Endothelial cell of umbilical vein (primary cell): ENCODE measurements at regions not wholly inside any gene's neighbourhood (a gene's known extent, or its start where the extent isn't known, plus 50 kb on each side); places are given as distances from the start of the nearest gene placed in this dataset.

ENCODE experiments used
- BruUV-seq: library from RNA; stranded (reverse); fragments of 400-500 nt; replicated peaks from 2 replicates; lab custom pipeline; 2021; lab: Mats Ljungman, UMichigan
- CTCF ChIA-PET: fragments of 300-600, 350-600 bp; sonication (Branson Sonifier 250); formaldehyde crosslinking; loops from one replicate; lab custom pipeline; 2021; ENCODE audit warnings: antibody characterized with exemption, inconsistent platforms; lab: Charles Lee
- POLR2A ChIA-PET: fragments of 300-600, 350-600 bp; sonication (Branson Sonifier 250); formaldehyde crosslinking; loops from one replicate; lab custom pipeline; 2021; ENCODE audit warnings: antibody characterized with exemption, inconsistent platforms; lab: Charles Lee
- DNase-seq: peaks from one replicate; pipeline ENCODE4 v3.0.0-alpha.2; 2011; ENCODE audit warnings: low read depth, low spot score
- FAIRE-seq: peaks from 2 replicates; lab custom pipeline; 2011; peaks lifted over from hg19 to GRCh38; lab: Jason Lieb, UNC
- H2AFZ ChIP-seq: 2 replicates; pipeline ENCODE4 v1.6.0; 2012; ENCODE audit warnings: low read depth, low read length, control low read depth, inconsistent platforms
- H3K27ac ChIP-seq: 2 replicates; pipeline ENCODE4 v1.5.1; 2011; ENCODE audit warnings: low read depth, mild to moderate bottlenecking, control low read depth, low read length, moderate library complexity; ENCODE audit not compliant: insufficient read depth
- H3K27me3 ChIP-seq, 2 experiments: 2 replicates each; pipeline versions ENCODE4 v1.6.0 to v1.6.1; 2011; ENCODE audit warnings: low read length in 2 of 2, mixed read lengths in 1 of 2; ENCODE audit not compliant: control insufficient read depth in 2 of 2, insufficient read depth in 2 of 2
- H3K36me3 ChIP-seq, 2 experiments: 2 replicates in 1 of 2; 3 replicates in 1 of 2; pipeline ENCODE4 v1.5.1; 2011; ENCODE audit warnings: low read length in 2 of 2, mild to moderate bottlenecking in 1 of 2, moderate library complexity in 1 of 2; ENCODE audit not compliant: control insufficient read depth in 2 of 2, insufficient read depth in 2 of 2; ENCODE audit errors: extremely low read depth in 1 of 2
- H3K4me1 ChIP-seq: 3 replicates; pipeline ENCODE4 v1.5.1; 2011; ENCODE audit warnings: mild to moderate bottlenecking, low read length; ENCODE audit not compliant: control insufficient read depth, insufficient read depth; ENCODE audit errors: extremely low read depth
- H3K4me2 ChIP-seq: 2 replicates; pipeline ENCODE4 v1.6.1; 2011; ENCODE audit warnings: low read length, control low read depth, mixed read lengths; ENCODE audit not compliant: insufficient read depth
- H3K4me3 ChIP-seq, 3 experiments: fragments of 200-600 bp in 1 of 3; sonication (generic), shearing (Covaris generic) in 1 of 3; replicated peaks in 1 of 3; 2 replicates each; pipeline ENCODE4 v1.5.1; 2011 to 2016; ENCODE audit warnings: control low read depth in 3 of 3, low read length in 3 of 3, mild to moderate bottlenecking in 2 of 3, inconsistent platforms in 1 of 3, low read depth in 1 of 3, moderate library complexity in 1 of 3; ENCODE audit not compliant: insufficient read depth in 1 of 3
- H3K79me2 ChIP-seq: 2 replicates; pipeline ENCODE4 v1.6.0; 2012; ENCODE audit warnings: low read length, inconsistent platforms; ENCODE audit not compliant: control insufficient read depth, insufficient read depth
- H3K9ac ChIP-seq: replicated peaks from 2 replicates; pipeline ENCODE3; 2011; ENCODE audit warnings: low read length, control low read depth; ENCODE audit not compliant: insufficient read depth; ENCODE audit errors: extremely low read depth
- H3K9me1 ChIP-seq: replicated peaks from 3 replicates; pipeline ENCODE4 v1.6.0; 2011; ENCODE audit warnings: mild to moderate bottlenecking, low read length; ENCODE audit not compliant: control insufficient read depth, insufficient read depth; ENCODE audit errors: extremely low read depth
- H3K9me3 ChIP-seq: replicated peaks from 2 replicates; pipeline ENCODE4 v1.5.1; 2012; ENCODE audit warnings: low read length, inconsistent platforms; ENCODE audit not compliant: control insufficient read depth, insufficient read depth
- H4K20me1 ChIP-seq: replicated peaks from 2 replicates; pipeline ENCODE3; 2011; ENCODE audit warnings: mild to moderate bottlenecking, low read length; ENCODE audit not compliant: control insufficient read depth, insufficient read depth; ENCODE audit errors: extremely low read depth
- EZH2 ChIP-seq: IDR thresholded peaks from 2 replicates; pipeline ENCODE4 v1.6.1; 2012; ENCODE audit warnings: borderline replicate concordance, low read depth, mild to moderate bottlenecking, moderate library complexity, low read length, inconsistent platforms; ENCODE audit not compliant: severe bottlenecking
- FOS ChIP-seq: IDR thresholded peaks from 2 replicates; pipeline ENCODE4 v1.6.1; 2011; ENCODE audit warnings: mild to moderate bottlenecking, low read length, moderate library complexity, borderline replicate concordance; ENCODE audit not compliant: insufficient read depth
- GATA2 ChIP-seq: IDR thresholded peaks from 2 replicates; pipeline ENCODE4 v1.7.0; 2011; ENCODE audit warnings: low read depth, mild to moderate bottlenecking, moderate library complexity, mixed read lengths, low read length; ENCODE audit not compliant: insufficient read length, insufficient read depth
- JUN ChIP-seq: IDR thresholded peaks from 2 replicates; pipeline ENCODE4 v1.6.1; 2011; ENCODE audit warnings: borderline replicate concordance, low read depth; ENCODE audit not compliant: insufficient read length, insufficient read depth
- MYC ChIP-seq: IDR thresholded peaks from one replicate; pipeline ENCODE4 v1.6.1; 2011; ENCODE audit warnings: mild to moderate bottlenecking, low read depth, low read length
- POLR2A ChIP-seq: IDR thresholded peaks from 2 replicates; pipeline ENCODE4 v1.6.1; 2012; ENCODE audit warnings: low read depth, mild to moderate bottlenecking, control low read depth, low read length
- POLR2AphosphoS5 ChIP-seq: IDR thresholded peaks from 2 replicates; pipeline ENCODE4 v1.6.1; 2012; ENCODE audit warnings: low read depth, mild to moderate bottlenecking, control low read depth, low read length, moderate library complexity; ENCODE audit not compliant: insufficient read depth
- dilution Hi-C: fragments of 300-500 bp; cut with MboI; formaldehyde crosslinking; loops from one replicate; pipeline ENCODE4 v1.15.0; 2019; ENCODE audit warnings: low sequenced_read_pairs; ENCODE audit not compliant: extremely low pct_ligation_motif_present
- intact Hi-C: fragments of 100-400 bp; cut with micrococcal nuclease; formaldehyde crosslinking; loops from one replicate; pipeline ENCODE4 v1.10.0; 2022
- TF ChIP-seq, protein P1 (sequence below): IDR thresholded peaks from 2 replicates; pipeline ENCODE4 v1.6.1; 2011; ENCODE audit not compliant: insufficient read depth, insufficient read length
- TF ChIP-seq, protein P2 (sequence below), 2 donors: IDR thresholded peaks; 1 replicate in 1 of 2; 2 replicates in 1 of 2; pipeline ENCODE4 v1.5.1; 2011; ENCODE audit warnings: low read length in 2 of 2, mild to moderate bottlenecking in 2 of 2, moderate library complexity in 2 of 2, control low read depth in 1 of 2, inconsistent platforms in 1 of 2, low read depth in 1 of 2; ENCODE audit not compliant: insufficient read depth in 1 of 2; ENCODE audit errors: extremely low read depth in 1 of 2

DNA sequence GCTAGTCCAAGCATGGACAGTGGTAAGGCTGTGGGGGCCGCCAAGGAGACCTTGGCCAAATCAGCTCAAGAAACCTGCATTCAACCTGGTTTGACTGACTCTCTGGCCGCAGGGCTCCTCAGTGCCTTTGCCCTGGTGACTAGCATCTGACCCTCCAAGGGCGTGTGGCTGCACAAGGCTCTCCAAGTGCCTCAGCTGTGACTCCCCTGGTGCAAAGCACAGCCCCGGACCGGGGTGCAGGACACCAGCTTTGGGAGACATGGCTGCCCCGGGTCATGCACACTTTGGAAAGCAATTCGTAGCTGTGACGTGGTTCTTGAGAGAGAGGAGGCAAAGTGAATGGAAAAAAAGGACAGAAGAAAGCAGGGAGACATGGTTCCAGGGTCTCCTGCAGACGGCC lies 245.2 kb upstream of the IRX2 start:
- BruUV-seq: no TSS peak
- DNase-seq (no peak), FAIRE-seq (no peak)
- no peaks in the 10 kb centered on the region for H3K27me3 ChIP-seq
- ChIA-PET POLR2A (no interaction called here), CTCF (no interaction called here)
- H3K36me3 ChIP-seq: no peaks in the 10 kb centered on the region
- H3K4me2 ChIP-seq: no peak overlapping the region
- H3K9me1 ChIP-seq: no peaks in the 10 kb centered on the region
- H3K9me3 ChIP-seq: peaks cover 9% of the 10 kb centered on the region
- no peak overlapping the region for H3K4me3 ChIP-seq
- no peaks in the 10 kb centered on the region for H3K4me1 ChIP-seq
- TF ChIP-seq EZH2 (no peak), POLR2AphosphoS5 (no peak)
- intact Hi-C loops (no loop called here), dilution Hi-C loops (no loop called here)
- H3K9ac ChIP-seq: no peak overlapping the region
- H2AFZ ChIP-seq: no peak overlapping the region
- no peaks in the 10 kb centered on the region for H3K79me2 ChIP-seq
- no peaks in the 10 kb centered on the region for H4K20me1 ChIP-seq
- H3K27ac ChIP-seq: no peak overlapping the region

DNA sequence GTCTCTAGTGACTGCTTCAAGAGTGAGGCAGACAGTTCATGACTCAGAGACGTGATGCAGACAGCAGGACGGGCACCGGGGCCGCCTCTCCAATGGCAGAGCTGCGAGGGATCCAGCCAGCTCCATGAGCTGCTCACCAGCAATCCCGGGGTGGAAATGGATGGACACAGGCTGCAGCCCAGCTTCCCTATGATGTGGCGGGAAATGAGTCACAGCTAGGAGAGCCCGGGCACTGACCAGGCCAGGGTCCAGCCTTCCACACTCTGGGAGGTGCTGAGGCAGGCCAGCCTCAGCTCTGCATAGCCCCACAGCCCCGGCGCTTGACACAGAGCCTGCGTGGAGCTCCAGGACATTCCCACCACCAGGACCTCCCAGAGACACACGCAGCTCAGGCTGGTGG lies 244.8 kb upstream of the IRX2 start:
- H3K4me2 ChIP-seq: no peak overlapping the region
- H3K27me3 ChIP-seq: no peaks in the 10 kb centered on the region
- no peaks in the 10 kb centered on the region for H3K9me1 ChIP-seq
- FAIRE-seq (no peak), DNase-seq (no peak)
- no peak overlapping the region for H3K9ac ChIP-seq
- intact Hi-C loops: no loop called here
- TF ChIP-seq JUN (no peak), EZH2 (no peak), POLR2A (no peak), FOS (no peak), GATA2 (no peak), POLR2AphosphoS5 (no peak), MYC (no peak)
- TF ChIP-seq, protein P1, sequence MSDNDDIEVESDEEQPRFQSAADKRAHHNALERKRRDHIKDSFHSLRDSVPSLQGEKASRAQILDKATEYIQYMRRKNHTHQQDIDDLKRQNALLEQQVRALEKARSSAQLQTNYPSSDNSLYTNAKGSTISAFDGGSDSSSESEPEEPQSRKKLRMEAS: no peak
- TF ChIP-seq, protein P2, sequence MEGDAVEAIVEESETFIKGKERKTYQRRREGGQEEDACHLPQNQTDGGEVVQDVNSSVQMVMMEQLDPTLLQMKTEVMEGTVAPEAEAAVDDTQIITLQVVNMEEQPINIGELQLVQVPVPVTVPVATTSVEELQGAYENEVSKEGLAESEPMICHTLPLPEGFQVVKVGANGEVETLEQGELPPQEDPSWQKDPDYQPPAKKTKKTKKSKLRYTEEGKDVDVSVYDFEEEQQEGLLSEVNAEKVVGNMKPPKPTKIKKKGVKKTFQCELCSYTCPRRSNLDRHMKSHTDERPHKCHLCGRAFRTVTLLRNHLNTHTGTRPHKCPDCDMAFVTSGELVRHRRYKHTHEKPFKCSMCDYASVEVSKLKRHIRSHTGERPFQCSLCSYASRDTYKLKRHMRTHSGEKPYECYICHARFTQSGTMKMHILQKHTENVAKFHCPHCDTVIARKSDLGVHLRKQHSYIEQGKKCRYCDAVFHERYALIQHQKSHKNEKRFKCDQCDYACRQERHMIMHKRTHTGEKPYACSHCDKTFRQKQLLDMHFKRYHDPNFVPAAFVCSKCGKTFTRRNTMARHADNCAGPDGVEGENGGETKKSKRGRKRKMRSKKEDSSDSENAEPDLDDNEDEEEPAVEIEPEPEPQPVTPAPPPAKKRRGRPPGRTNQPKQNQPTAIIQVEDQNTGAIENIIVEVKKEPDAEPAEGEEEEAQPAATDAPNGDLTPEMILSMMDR (IDR thresholded peaks at IDR 0.05; ENCODE audit: extremely low read depth in 1 of 2, insufficient read depth in 1 of 2, low read depth in 1 of 2, low read length in 2 of 2): no peak
- no peak overlapping the region for H2AFZ ChIP-seq
- H4K20me1 ChIP-seq: no peaks in the 10 kb centered on the region
- no TSS peak for BruUV-seq
- no peaks in the 10 kb centered on the region for H3K79me2 ChIP-seq
- ChIA-PET CTCF (no interaction called here), POLR2A (no interaction called here)
- H3K36me3 ChIP-seq: no peaks in the 10 kb centered on the region
- peaks cover 9% of the 10 kb centered on the region for H3K9me3 ChIP-seq
- dilution Hi-C loops: no loop called here
- H3K4me1 ChIP-seq: no peaks in the 10 kb centered on the region
- no peak overlapping the region for H3K27ac ChIP-seq
- no peak overlapping the region for H3K4me3 ChIP-seq
